ENCODE measurements at regions not wholly inside any gene's neighbourhood (a gene's known extent, or its start where the extent isn't known, plus 50 kb on each side); places are given as distances from the start of the nearest gene placed in this dataset.

DNA sequence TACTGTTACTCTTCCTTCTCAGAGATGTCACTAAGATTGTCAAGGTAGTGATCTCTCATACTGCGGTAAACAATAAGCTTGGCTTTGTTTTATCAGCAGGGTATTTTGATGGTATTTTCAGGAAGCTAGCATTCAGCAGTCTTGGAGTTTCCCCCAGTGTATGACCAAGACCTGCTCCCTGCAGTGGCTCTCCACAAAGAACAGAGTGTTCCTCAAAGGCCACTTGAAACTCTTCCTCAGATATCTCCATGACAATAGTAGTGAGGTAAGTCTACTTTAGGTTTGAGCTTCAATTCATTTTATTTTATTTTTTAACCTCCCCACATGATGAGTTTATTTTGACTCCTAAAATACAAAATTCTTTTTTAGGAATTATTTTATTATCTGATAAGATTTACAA is 74.0 kb upstream of the G2E3 start:
- intact Hi-C loops (cut with DNase I; ENCODE audit: low total_unique reads): no loop called here
- H3K36me3 ChIP-seq (ENCODE audit: low read depth, missing control alignments): no peaks in the 10 kb centered on the region

DNA sequence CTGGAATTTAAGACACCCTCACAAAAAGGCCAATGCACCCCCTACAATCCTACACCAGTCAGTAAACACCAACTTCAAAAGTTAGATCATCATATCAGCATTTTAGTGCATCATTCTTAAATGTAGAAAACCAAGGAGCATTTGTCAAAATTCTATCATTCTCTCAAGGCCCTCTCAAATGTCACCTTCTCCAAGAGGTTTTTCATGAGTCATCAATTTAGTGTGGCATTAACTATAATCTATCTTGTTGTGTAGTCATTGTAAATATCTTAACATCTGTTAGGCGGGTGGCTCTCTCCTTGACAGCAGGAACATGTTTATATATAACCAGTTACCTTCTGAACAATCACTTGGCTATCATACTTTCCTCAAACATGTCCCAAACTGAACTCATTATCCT is 62.1 kb upstream of the G2E3 start:
- H3K9me3 ChIP-seq: no peaks in the 10 kb centered on the region
- WGBS, 2 donors: 88 to 92% methylated on average over 1 of the region's 1 CpG
- H3K4me3 ChIP-seq: no peak overlapping the region
- TF ChIP-seq, protein P1, sequence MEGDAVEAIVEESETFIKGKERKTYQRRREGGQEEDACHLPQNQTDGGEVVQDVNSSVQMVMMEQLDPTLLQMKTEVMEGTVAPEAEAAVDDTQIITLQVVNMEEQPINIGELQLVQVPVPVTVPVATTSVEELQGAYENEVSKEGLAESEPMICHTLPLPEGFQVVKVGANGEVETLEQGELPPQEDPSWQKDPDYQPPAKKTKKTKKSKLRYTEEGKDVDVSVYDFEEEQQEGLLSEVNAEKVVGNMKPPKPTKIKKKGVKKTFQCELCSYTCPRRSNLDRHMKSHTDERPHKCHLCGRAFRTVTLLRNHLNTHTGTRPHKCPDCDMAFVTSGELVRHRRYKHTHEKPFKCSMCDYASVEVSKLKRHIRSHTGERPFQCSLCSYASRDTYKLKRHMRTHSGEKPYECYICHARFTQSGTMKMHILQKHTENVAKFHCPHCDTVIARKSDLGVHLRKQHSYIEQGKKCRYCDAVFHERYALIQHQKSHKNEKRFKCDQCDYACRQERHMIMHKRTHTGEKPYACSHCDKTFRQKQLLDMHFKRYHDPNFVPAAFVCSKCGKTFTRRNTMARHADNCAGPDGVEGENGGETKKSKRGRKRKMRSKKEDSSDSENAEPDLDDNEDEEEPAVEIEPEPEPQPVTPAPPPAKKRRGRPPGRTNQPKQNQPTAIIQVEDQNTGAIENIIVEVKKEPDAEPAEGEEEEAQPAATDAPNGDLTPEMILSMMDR (IDR thresholded peaks at IDR 0.05): no peak
- no peak for TF ChIP-seq POLR2A (IDR thresholded peaks at IDR 0.05)
- intact Hi-C loops (cut with DNase I; ENCODE audit: low total_unique reads): no loop called here
- no peaks in the 10 kb centered on the region for H3K27me3 ChIP-seq
- H3K4me1 ChIP-seq: no peaks in the 10 kb centered on the region
- no peak for DNase-seq
- H3K27ac ChIP-seq: no peak overlapping the region
- no peaks in the 10 kb centered on the region for H3K36me3 ChIP-seq (ENCODE audit: low read depth, missing control alignments)

More for the DNA sequence above, 74.0 kb upstream of the G2E3 start:
- Histone ChIP-seq H3K27me3 (no peaks in the 10 kb centered on the region), H3K4me3 (no peak overlapping the region), H3K4me1 (no peaks in the 10 kb centered on the region), H3K9me3 (no peaks in the 10 kb centered on the region), H3K27ac (no peak overlapping the region)
- 62 to 86% methylated on average over 1 of the region's 1 CpG for WGBS, 2 donors
- no peak for TF ChIP-seq POLR2A (IDR thresholded peaks at IDR 0.05)
- TF ChIP-seq, protein P1 (IDR thresholded peaks at IDR 0.05): no peak
- DNase-seq: no peak

DNA sequence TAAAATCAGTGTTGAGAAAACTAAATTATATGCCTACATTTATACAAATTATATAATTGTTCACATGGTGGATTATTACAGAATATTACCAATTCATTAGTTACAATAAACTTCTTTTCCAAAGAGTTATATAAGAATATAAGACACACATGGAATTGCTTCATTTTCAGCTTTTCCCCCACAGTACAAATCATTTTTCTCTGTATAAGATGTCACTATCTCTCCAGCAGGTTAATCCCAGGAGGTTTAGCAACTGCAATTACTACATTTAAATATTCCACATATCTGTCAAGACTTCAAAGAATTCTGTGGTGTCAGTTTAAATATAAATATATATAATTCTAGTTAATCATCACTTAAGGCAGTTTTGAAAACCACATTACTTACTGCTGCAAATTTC is 59.6 kb upstream of the G2E3 start:
- intact Hi-C loops (cut with DNase I; ENCODE audit: low total_unique reads): no loop called here

DNA sequence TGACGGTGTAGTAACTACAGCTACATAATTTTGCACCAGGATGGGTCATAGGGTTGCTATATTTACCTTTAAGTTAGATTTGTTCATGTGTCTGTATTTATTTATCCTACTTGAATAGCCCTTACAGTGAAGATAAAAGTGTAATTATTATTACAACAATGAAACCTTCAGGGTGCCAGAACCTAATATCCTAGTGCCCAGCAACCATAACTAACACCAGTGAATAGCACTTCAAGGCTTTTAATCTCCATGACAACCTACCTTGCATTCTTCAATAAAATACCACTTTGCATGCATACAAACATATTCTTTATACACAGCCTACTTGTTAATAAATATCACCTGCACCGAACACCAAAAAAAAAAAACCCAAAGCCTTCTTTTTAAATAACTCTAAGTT is 58.7 kb upstream of the G2E3 start:
- Histone ChIP-seq H3K27ac (no peak overlapping the region), H3K36me3 (ENCODE audit: low read depth, missing control alignments) (no peaks in the 10 kb centered on the region), H3K4me1 (no peaks in the 10 kb centered on the region), H3K4me3 (no peak overlapping the region), H3K9me3 (no peaks in the 10 kb centered on the region), H3K27me3 (no peaks in the 10 kb centered on the region)
- WGBS, 2 donors: 86 to 94% methylated on average over 2 of the region's 2 CpGs
- no peak for TF ChIP-seq POLR2A (IDR thresholded peaks at IDR 0.05)
- TF ChIP-seq, protein P1 (IDR thresholded peaks at IDR 0.05): no peak
- intact Hi-C loops (cut with DNase I; ENCODE audit: low total_unique reads): no loop called here
- DNase-seq: no peak

More for the DNA sequence above, 59.6 kb upstream of the G2E3 start:
- no peaks in the 10 kb centered on the region for H3K36me3 ChIP-seq (ENCODE audit: low read depth, missing control alignments)
- H3K27ac ChIP-seq: no peak overlapping the region
- TF ChIP-seq POLR2A (IDR thresholded peaks at IDR 0.05): no peak
- TF ChIP-seq, protein P1 (IDR thresholded peaks at IDR 0.05): no peak
- H3K9me3 ChIP-seq: no peaks in the 10 kb centered on the region
- no peaks in the 10 kb centered on the region for H3K27me3 ChIP-seq
- H3K4me1 ChIP-seq: no peaks in the 10 kb centered on the region
- no peak overlapping the region for H3K4me3 ChIP-seq
- DNase-seq: no peak

DNA sequence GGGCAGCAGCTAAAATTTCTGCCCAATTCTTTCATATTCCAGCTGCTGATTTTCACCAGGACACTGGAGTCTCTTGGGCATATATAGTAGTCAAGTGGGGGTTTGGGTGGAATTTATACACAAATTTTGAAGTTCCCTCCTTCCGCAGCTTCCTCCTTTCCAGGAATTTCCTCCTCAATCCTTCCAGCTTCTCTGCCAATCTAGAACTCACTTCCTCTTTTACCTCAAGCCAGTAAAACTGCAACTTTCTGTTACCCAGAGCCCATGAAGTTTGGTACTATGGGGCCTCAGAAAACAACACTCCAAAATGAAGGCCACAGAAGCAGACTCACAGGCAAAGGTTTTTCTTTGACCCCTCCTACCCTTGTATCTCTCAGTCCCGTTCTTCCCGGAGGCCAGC is 51.7 kb upstream of the G2E3 start:
- Histone ChIP-seq H3K4me3 (no peak overlapping the region), H3K9me3 (no peaks in the 10 kb centered on the region), H3K27ac (no peak overlapping the region), H3K4me1 (no peaks in the 10 kb centered on the region), H3K27me3 (no peaks in the 10 kb centered on the region), H3K36me3 (ENCODE audit: low read depth, missing control alignments) (no peaks in the 10 kb centered on the region)
- no peak for DNase-seq
- TF ChIP-seq, protein P1 (IDR thresholded peaks at IDR 0.05): no peak
- no peak for TF ChIP-seq POLR2A (IDR thresholded peaks at IDR 0.05)
- intact Hi-C loops (cut with DNase I; ENCODE audit: low total_unique reads): no loop called here
- 85 to 93% methylated on average over 3 of the region's 3 CpGs for WGBS, 2 donors
